ENCODE measurements at regions not wholly inside any gene's neighbourhood (a gene's known extent, or its start where the extent isn't known, plus 50 kb on each side); places are given as distances from the start of the nearest gene placed in this dataset.

DNA sequence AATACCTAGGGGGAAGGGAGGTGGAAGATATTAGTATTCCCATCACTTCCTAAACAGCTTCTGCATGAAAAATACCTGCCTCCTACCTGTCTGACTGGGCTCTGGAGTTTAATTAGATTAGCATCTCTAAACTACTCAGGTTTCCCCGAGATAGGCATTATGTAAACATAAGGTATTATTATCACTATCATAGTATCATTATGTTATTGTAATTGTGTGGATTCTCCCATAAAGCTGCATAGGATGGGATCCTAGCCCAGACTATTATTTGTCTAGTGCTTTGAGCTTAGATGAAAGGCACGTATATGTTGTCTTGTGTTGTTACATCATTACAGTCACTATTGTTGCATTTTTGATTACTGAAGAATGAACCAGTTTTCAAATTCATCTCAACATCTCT, 115.2 kb upstream of the SOX21 start:
- TF ChIP-seq, protein P1, sequence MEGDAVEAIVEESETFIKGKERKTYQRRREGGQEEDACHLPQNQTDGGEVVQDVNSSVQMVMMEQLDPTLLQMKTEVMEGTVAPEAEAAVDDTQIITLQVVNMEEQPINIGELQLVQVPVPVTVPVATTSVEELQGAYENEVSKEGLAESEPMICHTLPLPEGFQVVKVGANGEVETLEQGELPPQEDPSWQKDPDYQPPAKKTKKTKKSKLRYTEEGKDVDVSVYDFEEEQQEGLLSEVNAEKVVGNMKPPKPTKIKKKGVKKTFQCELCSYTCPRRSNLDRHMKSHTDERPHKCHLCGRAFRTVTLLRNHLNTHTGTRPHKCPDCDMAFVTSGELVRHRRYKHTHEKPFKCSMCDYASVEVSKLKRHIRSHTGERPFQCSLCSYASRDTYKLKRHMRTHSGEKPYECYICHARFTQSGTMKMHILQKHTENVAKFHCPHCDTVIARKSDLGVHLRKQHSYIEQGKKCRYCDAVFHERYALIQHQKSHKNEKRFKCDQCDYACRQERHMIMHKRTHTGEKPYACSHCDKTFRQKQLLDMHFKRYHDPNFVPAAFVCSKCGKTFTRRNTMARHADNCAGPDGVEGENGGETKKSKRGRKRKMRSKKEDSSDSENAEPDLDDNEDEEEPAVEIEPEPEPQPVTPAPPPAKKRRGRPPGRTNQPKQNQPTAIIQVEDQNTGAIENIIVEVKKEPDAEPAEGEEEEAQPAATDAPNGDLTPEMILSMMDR (IDR thresholded peaks at IDR 0.05): no peak
- TF ChIP-seq POLR2A (IDR thresholded peaks at IDR 0.05): no peak
